HCEC 1CT (cell line): ENCODE measurements at regions not wholly inside any gene's neighbourhood (a gene's known extent, or its start where the extent isn't known, plus 50 kb on each side); places are given as distances from the start of the nearest gene placed in this dataset.
"Not testable (repeated sequence)": the region's sequence is repeated elsewhere in the genome, so short reads cannot be mapped to it uniquely, and the experiment has no call there.

Experiments used
- DNase-seq: peaks from one replicate; pipeline ENCODE4 v3.0.0-alpha.2; 2017

DNA sequence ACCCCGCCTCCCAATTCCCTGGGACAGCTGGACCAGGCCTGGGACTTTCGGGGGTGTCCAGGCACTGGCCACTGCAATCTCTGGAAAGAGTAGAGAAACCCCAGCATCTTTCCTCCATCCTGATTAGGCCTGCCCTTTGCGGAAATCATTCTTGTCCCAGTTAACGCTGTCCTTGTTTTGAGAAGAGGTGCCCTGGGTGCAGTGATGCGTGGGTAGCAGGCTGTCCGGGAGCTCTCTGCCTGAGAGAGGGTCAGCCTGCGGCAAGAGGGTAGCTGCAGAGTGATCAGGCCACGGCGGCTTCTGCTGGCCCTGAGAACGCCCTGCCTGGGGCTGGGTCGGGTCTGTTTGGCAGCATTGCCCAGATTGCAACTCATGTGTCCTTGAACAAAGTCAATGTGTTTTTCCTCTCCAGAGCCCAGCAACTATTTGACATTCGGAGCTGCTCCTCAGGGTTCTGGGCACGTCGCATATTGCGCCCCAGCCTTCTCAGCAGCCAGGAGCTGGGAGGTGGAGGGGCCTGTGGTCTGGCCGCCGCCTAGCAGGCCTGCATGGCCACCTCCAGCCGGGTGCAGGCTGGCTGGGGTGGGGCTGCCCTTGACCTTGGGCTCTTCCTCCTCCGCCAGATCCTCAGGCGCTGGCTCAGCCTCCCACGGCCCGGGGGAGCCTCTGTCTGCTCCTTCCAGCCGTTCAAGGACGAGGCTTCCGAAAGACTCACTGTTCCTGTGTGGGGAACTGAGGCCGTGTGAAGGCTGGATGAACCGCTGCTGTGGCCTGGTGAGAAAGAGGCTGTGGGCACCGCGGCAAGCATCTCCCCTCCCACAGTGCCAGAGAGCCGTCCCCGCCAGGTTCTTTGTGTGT is 150.1 kb upstream of the ZNF469 start:
- not testable (repeated sequence) for DNase-seq

DNA sequence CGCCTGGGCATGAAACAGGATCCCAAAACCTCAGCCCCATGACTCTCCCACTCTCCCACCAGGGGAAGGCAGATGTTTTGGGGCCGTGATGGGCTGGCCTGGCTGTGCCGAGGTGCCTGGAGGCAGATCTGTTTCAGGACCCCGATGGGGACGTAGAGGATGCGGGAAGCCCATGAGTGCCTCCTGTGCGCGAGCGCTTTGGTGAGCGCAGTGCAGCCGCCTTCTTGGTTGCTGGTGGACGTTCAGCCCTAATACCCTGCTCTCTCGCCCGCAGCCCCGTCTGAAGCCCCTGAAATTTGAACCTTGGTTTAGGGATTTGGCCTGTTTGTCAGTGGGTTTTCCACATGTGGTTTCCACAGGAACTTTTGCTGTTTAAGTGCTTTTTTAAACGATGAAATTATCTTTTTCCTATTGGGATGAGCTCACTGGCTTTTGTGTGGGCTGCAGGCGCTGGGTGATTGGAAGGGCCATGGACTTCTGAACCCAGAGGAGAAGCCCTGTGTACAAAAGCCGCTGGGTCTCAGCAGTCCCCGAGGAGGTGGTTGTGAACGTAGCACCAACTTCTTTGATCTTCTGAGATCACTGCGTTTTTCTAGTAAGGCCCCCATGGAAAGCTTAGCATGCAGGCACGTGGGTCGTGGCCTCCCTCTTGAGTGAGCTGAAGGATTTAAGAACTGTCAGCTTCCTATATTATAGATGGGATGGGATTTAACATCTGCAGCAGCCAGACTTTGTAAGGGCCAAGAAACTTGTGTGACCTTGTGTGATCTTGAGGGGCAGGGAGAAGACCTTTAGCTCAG is 148.9 kb upstream of the ZNF469 start:
- not testable (repeated sequence) for DNase-seq

DNA sequence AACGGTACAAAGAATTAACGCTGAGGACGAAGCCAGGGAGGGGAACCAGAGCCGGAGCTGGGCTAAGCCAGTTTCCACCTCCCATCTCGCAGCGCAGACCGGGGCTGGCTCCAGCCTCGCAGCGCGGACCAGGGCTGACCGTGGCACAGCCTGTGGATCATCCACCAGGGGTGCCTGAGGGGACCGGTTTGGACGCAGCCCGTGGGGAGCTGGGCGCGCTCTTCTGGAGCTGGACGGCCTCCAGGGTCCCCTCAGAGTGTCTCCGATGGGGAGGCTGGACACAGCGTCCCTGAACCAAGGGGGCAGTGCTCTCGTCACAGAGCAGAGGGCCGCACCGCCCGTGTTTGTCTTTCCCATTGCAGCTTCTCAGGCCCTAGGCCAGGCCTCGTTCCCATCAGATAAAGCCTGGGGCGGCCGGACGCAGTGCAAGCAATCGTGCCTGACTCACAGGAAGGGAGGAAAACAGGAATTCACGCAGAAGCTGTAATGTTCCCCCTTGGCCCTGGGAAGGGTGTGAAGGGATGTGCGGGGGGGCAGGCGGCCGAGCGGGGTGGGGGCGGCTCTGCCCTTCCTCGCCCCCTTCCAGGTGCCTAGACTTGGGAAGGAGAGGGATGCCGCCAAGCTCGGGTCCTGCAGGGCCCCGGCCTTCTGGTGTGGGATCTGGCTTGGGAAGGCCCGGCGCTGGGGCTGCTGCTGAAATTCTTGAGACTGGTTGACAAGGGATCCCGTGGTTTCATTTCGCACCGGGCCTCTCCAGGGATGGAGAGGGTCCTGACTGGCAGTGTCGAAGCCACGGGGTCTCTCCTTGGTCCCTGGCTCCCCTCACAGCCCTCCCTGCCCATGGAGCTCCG is 148.1 kb upstream of the ZNF469 start:
- DNase-seq: not testable (repeated sequence)

DNA sequence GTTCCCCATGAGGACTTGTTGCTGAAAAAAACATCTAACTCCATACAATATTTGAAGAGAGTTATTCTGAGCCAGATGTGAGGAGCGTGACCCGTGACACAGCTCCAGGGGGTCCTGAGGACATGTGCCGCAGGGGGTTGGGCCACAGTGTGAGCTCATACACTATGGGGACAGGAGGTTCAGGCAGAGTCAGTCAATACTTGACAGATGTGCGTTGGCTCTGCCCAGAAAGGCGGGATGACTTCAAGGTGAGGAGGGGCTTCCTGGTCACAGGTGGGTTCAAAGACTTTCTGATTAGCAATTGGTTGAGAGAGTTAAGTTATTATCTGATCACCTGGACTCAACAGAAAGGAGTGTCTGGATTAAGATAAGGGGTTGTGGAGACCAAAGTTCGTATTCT is 147.1 kb upstream of the ZNF469 start:
- not testable (repeated sequence) for DNase-seq

DNA sequence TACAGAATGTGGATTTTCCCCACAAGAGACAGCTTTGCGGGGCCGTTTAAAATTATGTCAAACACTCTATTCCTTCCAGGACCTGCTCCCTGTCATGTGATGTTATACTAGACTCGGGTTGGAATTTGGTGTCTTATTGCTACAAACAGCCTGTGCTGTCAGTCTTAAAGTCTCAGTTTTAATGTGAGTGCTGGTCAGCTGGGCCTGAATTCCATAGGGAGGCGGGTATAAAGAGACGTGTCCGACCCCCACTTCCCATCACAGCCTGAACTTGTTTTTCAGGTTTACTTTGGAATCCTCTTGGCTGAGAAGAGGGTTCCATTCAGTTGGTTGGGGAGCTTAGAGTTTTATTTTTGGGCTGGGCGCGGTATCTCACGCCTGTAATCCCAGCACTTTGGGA is 146.5 kb upstream of the ZNF469 start:
- not testable (repeated sequence) for DNase-seq

DNA sequence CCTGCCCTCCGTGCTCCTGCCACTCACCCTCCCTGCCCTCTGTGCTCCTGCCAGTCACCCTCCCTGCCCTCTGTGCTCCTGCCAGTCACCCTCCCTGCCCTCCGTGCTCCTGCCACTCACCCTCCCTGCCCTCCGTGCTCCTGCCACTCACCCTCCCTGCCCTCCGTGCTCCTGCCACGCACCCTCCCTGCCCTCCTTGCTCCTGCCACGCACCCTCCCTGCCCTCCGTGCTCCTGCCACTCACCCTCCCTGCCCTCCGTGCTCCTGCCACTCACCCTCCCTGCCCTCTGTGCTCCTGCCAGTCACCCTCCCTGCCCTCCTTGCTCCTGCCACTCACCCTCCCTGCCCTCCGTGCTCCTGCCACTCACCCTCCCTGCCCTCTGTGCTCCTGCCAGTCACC is 145.4 kb upstream of the ZNF469 start:
- DNase-seq: not testable (repeated sequence)

DNA sequence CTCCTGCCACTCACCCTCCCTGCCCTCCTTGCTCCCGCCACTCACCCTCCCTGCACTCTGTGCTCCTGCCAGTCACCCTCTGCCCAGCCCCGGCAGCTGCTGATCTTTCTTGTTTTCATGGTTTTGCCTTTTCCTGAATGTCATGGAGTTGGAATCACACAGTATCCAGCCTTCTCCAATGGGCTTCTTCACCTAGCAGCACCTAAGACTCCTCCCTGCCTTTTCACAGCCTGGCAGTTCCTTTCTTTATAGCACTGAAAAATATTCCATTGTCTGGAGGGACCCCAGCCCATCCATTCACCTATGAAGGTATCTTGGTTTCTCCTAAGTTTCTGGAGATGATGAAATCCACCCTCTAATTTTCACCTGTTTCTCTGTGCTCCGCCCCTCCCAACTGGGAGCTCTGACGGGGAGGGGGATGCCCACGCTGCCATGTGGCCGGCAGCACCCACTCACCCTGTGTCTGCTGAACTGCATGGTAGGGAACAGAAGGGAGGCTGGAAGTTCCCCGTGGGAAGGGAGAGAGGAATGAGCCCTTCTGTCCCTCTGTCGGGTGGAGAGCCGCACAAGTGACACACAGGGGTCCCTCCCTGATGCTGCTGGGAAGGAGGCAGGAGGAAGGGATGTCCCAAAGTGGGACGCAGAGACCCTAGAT is 144.9 kb upstream of the ZNF469 start:
- DNase-seq: not testable (repeated sequence)

DNA sequence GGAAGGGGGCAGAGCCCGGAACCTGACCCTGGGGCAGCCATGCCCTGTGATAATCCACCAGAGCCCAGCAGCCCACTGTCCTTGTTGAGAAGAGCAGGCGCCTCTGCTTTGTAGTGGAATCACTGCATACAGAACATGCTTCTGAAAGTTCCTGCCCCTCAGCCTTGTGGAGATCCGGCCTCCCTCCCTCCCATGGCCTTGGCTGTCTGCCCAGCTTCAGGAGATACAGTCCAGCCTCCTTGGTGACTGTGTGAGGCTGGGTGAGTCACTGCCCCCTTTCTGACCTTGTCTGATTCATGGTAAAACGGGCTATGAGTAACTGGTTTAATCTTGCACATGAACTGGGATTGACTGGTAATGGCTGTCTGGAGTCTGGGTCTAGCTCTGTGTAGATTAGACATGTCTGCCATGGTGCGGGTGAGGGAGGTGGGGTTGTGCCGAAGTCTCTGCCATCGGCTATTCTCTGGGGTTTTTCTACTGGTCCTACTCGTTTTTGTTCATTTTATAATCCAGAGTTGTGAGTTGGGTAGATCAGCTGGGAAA is 144.0 kb upstream of the ZNF469 start:
- DNase-seq: peak; percentile 92

DNA sequence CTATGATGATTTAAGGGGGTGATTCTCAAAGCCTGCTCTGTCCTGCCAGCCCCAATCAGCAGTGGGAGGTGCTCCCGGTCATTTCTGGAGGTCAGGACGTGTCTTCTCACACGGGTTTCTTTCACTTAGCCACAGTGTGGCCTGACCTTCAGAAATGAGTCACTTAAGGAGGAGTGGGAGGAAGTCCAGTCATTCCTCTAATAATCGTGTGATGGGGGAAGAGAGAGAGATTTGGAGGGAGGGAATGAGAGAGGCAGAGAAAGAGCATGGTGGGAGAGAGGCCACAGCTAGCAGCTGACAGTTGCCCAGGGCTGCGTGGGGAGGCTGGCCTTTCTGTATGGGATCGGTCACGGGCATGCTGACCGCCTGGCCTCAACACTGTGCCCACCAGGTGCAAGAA is 142.6 kb upstream of the ZNF469 start:
- peak; percentile 87 for DNase-seq

DNA sequence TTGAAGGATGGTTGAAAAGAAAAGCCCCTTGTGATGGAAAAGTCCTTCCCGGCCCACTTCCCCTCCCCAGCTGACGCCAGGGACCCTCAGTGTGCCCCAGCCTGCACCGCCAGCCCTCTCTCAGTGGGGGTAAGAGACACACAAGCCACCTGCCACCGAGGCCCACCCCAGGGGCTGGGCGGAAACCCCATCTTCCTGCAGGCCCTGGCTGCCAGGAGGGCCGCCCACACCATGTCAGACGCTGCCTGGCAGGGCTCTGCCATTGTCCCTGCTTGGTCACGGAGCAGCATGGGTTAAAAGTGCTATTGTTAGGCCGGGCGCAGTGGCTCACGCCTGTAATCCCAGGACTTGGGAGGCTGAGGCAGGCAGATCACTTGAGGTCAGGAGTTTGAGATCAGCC is 142.0 kb upstream of the ZNF469 start:
- not testable (repeated sequence) for DNase-seq

DNA sequence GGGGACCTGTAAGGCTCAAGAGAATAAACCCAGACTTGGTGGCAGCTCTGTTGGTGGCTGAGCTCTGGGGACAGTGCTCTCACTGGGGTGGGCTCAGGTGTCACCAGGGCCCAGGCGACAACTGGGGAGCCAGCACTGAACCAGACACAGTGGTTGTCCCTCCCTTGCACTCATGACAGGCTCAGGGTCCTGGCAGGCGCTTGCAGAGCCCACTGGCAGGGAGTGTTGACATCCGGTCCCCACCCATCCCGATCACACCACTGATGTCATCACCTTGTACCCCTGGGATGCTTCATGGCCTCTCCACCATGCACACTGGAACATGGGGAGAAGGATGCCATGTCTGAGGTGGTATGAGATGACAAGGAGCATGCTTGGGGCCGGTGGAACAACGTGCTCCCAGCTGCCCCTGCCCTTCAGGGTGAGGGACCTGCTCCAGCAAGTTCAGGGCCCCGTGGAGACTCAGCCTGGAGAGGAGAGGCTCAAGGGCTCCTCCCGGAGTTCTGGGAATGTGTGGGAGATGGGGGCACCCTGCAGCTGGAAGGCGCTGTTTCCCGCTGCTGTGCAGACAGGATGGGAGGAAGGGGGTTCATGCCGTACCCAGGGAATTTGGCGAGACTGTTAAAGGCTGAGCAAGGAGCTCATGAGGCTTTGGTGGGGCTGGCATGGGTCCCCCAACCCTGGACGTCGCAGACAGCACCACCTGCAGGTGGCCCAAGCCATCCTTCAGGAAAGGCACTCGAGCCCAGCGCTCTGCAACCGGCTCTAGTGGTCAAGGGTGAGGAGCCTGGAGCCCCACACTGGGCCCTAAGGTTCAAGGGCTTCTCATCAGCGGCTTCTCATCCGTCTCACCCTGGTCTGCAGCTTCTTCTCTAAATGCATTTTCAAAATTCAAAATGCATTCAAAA is 141.1 kb upstream of the ZNF469 start:
- DNase-seq: peak; percentile 1

DNA sequence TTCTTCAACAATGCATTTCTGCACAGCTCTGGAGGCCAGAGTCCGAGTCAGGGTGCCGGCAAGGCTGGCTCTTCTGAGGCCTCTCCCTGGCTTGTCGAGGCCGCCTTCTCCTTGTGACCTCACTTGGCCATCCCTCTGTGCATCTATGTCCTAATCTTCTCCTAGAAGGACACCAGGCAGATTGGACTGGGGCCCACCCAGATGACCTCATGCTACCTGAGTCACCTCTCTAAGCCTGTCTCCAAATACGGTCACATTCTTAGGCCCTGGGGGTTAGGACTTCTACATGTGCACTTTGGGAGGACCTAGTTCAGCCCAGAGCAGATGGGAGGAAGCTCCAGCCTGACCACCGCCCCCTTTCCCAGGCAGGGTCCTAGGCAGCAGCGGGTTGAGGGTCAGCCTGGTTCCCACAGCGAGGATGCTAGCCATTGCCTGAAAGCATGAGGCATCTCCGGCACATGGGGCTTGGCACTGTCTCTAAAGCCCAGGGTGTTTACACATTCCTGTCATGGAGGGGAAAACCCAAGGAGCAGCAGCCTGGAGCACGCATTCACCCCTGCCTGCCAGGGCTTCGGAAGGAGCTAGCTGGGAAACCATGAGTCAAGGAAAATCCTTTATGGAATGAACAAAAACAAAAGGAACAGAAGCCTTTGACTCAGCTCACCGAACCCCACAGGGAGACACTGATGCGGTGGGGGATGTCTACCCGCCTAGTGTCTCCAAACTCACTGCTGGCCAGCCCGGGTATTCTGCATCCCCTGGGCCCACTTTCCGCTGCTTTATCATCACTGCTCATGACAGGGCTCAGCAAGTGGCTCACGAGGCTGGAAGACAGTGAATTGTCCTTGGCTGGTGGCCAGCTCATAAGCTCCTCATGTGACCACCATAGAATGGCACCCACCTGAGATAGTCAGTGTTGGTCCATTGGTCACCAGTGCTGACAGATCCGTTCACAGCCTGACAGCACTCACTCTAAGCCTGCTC is 140.2 kb upstream of the ZNF469 start:
- peak; percentile 90 for DNase-seq

DNA sequence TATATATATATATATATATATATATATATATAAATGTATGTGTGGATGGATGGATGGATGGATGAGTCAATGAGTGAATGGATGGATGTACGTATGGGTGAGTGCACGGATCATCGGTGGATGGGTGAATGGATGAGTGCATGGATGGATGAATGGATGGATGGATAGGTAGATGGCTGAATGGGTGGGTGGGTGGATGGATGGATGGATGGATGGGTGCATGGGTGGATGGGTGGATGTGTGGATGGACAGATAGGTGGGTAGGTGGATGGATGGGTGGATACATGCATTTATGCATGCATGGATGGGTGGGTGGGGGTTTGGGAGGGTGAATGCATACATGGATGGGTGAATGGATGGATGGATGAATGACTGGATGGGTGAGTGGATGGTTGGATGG is 138.8 kb upstream of the ZNF469 start:
- DNase-seq: not testable (repeated sequence)

DNA sequence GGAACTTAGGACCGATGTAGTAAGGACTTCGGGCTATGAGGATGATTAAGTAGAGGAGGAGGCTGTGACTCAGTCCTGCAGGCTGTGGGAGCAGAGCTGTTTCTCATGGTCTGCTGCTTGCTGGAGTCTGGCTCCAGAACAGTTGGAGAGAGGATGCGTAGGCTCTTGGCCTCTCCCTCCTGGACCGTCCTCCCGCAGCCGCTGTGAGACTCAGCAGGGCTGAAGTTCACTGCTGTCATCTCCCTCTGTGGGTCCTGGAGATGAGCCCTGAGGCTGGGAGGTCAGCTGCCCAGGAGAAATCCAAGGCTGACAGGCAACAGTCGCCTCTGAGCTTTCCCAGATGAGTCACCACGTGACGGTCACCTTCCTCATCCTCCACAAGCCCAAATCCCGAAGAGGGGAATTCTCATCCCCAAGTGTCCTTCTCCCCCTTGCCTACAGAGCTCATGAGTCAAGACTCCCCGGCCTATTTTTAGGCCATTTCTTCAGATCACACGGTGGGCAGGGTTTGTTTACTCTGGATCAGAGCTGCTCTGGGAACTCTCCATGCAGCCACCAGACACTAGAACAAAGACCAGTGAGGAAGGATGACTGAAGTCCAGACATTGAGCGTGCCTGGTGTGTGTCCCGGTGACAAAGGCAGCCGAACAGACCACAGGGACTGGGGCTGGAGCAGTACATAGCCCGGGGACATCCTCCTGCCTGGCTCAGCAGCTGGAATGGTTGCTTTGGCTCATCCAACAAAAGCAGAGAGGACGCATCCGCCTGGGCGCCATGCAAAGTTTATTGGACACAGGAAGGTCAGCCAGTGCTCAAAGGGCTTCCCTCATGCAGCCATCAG is 137.3 kb upstream of the ZNF469 start:
- peak; percentile 96 for DNase-seq

DNA sequence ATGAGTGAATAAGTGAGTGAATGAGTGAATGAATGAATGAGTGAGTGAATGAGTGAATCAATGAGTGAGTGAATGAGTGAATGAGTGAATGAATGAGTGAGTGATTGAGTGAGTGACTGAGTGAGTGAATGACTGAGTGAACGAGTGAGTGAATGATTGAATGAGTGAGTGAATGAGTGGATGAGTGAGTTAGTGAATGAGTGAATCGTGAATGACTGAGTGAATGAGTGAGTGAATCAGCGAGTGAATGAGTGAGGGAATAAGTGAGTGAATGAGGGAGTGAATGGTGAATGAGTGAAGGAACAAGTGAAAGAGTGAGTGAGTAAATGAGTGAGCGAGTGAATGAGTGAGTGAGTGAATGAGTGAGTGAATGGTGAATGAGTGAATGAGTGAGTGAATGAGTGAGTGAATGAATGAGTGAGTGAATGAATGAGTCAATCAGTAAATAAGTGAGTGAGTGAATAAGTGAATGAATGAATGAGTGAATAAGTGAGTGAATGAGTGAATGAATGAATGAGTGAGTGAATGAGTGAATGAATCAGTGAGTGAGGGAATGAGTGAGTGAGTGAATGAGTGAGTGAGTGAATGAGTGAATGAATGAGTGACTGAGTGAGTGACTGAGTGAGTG is 135.7 kb upstream of the ZNF469 start:
- DNase-seq: not testable (repeated sequence)

DNA sequence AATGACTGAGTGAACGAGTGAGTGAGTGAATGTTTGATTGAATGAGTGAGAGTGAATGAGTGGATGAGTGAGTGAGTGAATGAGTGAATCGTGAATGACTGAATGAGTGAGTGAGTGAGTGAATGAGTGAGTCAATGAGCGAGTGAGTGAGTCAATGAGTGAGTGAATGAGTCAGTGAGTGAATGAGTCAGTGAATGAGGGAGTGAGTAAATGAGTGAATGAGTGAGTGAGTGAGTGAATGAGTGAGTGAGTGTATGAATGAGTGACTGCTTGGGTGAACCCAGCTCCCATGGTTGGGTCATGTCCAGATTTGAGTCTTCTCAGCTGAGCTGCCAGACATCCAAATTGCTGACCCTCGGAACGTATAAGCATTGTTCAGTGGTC is 135.2 kb upstream of the ZNF469 start:
- not testable (repeated sequence) for DNase-seq

DNA sequence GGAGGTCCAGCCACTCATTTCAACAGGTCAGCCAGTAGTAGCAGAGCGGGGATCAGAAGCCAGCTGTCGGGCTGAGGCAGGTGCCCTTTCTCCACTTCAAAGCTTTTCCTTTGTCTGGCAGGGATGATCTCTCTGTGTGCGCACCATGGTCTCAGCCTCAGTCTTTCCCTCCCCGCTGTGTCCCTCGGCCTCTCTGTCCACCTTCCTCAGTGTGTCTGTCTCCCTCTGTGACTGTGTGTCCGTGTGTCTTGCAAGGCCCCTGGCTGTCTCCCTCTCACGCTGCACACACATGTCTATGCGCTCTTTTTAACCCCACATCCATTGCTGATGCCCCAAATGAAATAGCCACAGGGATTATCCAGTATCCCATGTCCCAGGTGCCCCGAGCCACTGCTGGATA is 134.0 kb upstream of the ZNF469 start:
- not testable (repeated sequence) for DNase-seq

DNA sequence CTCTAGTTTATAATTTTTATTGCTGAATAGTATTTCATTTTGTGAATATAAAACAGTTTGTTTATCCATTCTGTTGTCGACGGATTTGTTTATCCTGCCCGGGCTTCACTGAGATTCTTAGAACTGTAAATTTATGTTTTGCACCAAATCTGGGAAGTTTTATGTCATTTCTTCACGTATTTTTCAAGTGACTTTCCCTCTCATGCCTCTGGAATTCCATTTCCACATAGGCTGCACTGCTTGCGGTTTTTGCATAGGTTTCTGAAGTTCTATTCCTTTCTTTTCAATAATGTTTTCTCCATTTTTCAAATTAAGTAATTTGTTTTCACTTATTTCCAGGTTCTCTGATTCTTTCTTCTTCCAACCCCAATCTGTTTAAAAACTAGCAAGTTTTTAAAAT is 132.4 kb upstream of the ZNF469 start:
- peak; percentile 17 for DNase-seq
